Cardiac fibroblast (primary cell): ENCODE measurements at regions not wholly inside any gene's neighbourhood (a gene's known extent, or its start where the extent isn't known, plus 50 kb on each side); places are given as distances from the start of the nearest gene placed in this dataset.

ENCODE experiments used
- DNase-seq, 2 donors: peaks; one replicate each; pipeline versions ENCODE4 v3.0.0 to v3.0.0-alpha.2; 2010; ENCODE audit warnings: low read depth in 2 of 2
- H3K4me3 ChIP-seq, 2 donors: replicated peaks in 1 of 2; 1 replicate in 1 of 2; 2 replicates in 1 of 2; pipeline ENCODE4 v1.5.1; 2011; ENCODE audit warnings: low read depth in 2 of 2, low read length in 2 of 2, mild to moderate bottlenecking in 2 of 2, moderate library complexity in 1 of 2
- TF ChIP-seq, protein P1 (sequence below): IDR thresholded peaks from one replicate; pipeline ENCODE4 v1.5.1; 2011; ENCODE audit warnings: low read depth, mild to moderate bottlenecking, low read length, inconsistent platforms

DNA sequence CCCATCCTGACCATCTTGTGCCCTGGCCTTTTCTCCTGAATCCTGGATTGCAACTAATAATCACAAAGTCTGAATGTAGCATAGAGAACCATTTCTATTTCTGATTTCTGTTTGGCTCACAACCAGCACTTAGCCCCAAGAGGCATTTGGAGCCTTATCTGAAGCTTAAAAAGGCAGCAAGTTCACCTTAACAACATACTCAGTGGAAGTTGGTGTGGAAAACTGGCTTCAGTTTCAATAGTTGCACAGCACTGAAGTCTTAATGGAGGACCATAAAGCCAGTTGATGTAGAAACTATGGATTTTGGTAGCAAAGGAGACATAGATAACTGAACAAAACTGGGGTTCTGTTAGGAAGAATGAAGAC is 574.1 kb downstream of the PSAT1 start:
- TF ChIP-seq, protein P1, sequence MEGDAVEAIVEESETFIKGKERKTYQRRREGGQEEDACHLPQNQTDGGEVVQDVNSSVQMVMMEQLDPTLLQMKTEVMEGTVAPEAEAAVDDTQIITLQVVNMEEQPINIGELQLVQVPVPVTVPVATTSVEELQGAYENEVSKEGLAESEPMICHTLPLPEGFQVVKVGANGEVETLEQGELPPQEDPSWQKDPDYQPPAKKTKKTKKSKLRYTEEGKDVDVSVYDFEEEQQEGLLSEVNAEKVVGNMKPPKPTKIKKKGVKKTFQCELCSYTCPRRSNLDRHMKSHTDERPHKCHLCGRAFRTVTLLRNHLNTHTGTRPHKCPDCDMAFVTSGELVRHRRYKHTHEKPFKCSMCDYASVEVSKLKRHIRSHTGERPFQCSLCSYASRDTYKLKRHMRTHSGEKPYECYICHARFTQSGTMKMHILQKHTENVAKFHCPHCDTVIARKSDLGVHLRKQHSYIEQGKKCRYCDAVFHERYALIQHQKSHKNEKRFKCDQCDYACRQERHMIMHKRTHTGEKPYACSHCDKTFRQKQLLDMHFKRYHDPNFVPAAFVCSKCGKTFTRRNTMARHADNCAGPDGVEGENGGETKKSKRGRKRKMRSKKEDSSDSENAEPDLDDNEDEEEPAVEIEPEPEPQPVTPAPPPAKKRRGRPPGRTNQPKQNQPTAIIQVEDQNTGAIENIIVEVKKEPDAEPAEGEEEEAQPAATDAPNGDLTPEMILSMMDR, result no peak
- peak in 1 of 2 donors; percentile 13 for DNase-seq
- no peak overlapping the region for H3K4me3 ChIP-seq

GRCh38 chr9:78871452-78872331 is 574.8 kb downstream of the PSAT1 start:
- no peak overlapping the region for H3K4me3 ChIP-seq
- peak; percentile 70 to 91 for DNase-seq
- TF ChIP-seq, protein P1, result no peak

DNA sequence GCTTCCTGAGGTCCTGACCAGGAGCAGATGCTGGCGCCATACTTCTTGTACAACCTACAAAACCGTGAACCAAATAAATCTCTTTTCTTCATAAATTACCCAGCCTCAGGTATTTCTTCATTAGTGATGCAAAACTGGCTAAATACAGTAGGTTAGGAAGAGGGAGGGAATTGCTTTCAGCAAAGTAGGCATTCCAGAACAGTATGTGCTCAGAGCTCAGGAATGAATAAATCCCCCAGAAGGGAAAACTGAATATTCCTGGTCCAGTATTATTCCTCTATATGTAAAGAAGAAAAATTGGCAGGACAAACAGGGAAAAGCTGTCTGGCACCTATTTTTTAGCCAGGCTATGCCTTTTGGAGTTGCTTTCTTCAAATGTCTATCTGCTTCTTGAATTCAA is 577.1 kb downstream of the PSAT1 start:
- no peak overlapping the region for H3K4me3 ChIP-seq
- TF ChIP-seq, protein P1, result no peak
- no peak for DNase-seq

DNA sequence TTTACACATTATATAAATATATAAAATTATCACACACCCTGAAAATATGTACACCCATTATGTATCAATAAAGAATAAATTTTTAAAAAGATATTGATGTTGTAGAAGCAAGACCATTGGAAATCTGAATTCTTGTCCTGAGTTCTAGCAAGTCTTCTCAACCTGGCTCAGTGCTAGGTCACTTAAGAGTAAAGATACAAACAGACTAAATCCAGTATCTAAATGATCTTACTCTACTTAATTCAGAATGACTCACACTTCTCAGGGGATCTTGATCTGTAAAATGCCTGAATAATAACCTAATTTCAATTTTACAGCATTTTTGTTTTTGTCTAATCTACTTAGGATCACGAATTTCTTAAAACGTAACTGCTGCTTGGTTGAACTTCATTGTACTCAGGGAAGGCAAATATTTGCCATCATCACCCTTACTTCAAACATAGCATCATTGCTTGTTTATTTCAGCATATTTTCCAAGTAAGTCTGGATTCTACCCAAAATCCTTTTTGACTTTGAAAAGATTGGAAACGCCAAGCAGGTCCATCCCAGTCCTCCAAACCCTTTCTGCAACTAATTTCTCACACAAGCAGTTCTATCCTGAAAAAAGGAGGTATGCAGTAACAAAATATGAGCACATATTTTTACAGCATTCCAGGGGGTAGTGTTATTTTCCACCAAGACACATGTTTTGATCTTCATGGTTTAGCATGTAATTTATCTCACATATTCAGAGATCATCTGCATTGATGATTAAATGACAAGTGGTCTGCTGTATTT is 582.6 kb downstream of the PSAT1 start:
- TF ChIP-seq, protein P1, result no peak
- DNase-seq, result no peak
- no peak overlapping the region for H3K4me3 ChIP-seq

- no peak for DNase-seq
- H3K4me3 ChIP-seq, result no peak overlapping the region
- TF ChIP-seq, protein P1, result no peak
Observed at GRCh38 chr9:78881295-78881694, 584.4 kb downstream of the PSAT1 start.

- DNase-seq, result no peak
- H3K4me3 ChIP-seq, result no peak overlapping the region
- TF ChIP-seq, protein P1, result no peak
Observed at GRCh38 chr9:78882481-78882880, 585.6 kb downstream of the PSAT1 start.
